Ishikawa (cell line): ENCODE measurements at regions not wholly inside any gene's neighbourhood (a gene's known extent, or its start where the extent isn't known, plus 50 kb on each side); places are given as distances from the start of the nearest gene placed in this dataset.

ENCODE experiments used
- CEBPB ChIP-seq: IDR thresholded peaks from 2 replicates; pipeline ENCODE4 v1.6.1; 2012
- CREB1 ChIP-seq: IDR thresholded peaks from 2 replicates; pipeline ENCODE4 v1.6.1; 2012; ENCODE audit warnings: low read depth
- EGR1 ChIP-seq: IDR thresholded peaks from 2 replicates; pipeline ENCODE4 v1.6.1; 2012
- EP300 ChIP-seq: IDR thresholded peaks from 2 replicates; pipeline ENCODE4 v1.6.1; 2012; ENCODE audit warnings: borderline replicate concordance
- FOXM1 ChIP-seq: IDR thresholded peaks from 2 replicates; pipeline ENCODE4 v1.6.1; 2012; ENCODE audit warnings: low read depth, borderline replicate concordance
- MAX ChIP-seq: IDR thresholded peaks from 2 replicates; pipeline ENCODE4 v1.6.1; 2012
- NFIC ChIP-seq: IDR thresholded peaks from 2 replicates; pipeline ENCODE4 v1.6.1; 2012
- RAD21 ChIP-seq: IDR thresholded peaks from 2 replicates; pipeline ENCODE4 v1.6.1; 2012; ENCODE audit warnings: low read depth
- REST ChIP-seq: IDR thresholded peaks from 2 replicates; pipeline ENCODE4 v1.6.1; 2012; ENCODE audit warnings: low read depth, mild to moderate bottlenecking
- TAF1 ChIP-seq: IDR thresholded peaks from 2 replicates; pipeline ENCODE4 v1.6.1; 2012; ENCODE audit warnings: low read depth, mild to moderate bottlenecking
- TCF12 ChIP-seq: IDR thresholded peaks from 2 replicates; pipeline ENCODE4 v1.6.1; 2012; ENCODE audit warnings: low read depth
- TEAD4 ChIP-seq: IDR thresholded peaks from 2 replicates; pipeline ENCODE4 v1.6.1; 2012
- USF1 ChIP-seq: IDR thresholded peaks from 2 replicates; pipeline ENCODE4 v1.6.1; 2012
- YY1 ChIP-seq: IDR thresholded peaks from 2 replicates; pipeline ENCODE4 v1.6.1; 2012; ENCODE audit warnings: low read depth
- ZBTB7A ChIP-seq: IDR thresholded peaks from 2 replicates; pipeline ENCODE4 v1.6.1; 2012; ENCODE audit warnings: low read depth

GRCh38 chr6:120278689-120279396 is 929.3 kb upstream of the MAN1A1 start:
- no peak for TF ChIP-seq TAF1
- TF ChIP-seq CEBPB, result no peak
- no peak for TF ChIP-seq CREB1
- TF ChIP-seq MAX, result no peak
- TF ChIP-seq NFIC, result no peak
- TF ChIP-seq TEAD4, result no peak
- TF ChIP-seq USF1, result no peak
- TF ChIP-seq REST, result no peak
- TF ChIP-seq FOXM1, result no peak
- no peak for TF ChIP-seq EP300
- TF ChIP-seq RAD21, result no peak
- no peak for TF ChIP-seq YY1
- TF ChIP-seq ZBTB7A, result no peak
- no peak for TF ChIP-seq EGR1
- TF ChIP-seq TCF12, result no peak

DNA sequence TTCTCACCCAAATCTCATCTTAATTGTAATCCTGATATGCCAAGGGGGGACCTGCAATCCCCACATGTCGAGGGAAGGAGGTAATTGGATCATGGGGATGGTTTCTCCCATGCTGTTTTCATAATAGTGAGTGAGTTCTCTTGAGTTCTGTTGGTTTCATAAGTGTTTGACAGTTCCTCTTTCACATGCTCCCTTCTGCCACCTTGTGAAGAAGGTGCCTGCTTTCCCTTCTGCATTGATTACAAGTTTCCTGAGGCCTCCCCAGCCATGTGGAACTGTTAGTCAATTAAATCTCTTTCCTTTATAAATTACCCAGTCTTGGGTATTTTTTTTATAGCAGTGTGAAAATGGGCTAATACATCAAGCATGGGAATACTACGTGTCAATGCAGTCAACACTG is 925.0 kb upstream of the MAN1A1 start:
- TF ChIP-seq CEBPB (no peak), ZBTB7A (no peak), NFIC (no peak), TCF12 (no peak), EGR1 (no peak), REST (no peak), YY1 (no peak), CREB1 (no peak), USF1 (no peak), EP300 (no peak), TAF1 (no peak), RAD21 (no peak), FOXM1 (no peak), TEAD4 (no peak), MAX (no peak)

GRCh38 chr6:120273411-120273810 is 923.9 kb upstream of the MAN1A1 start:
- no peak for TF ChIP-seq ZBTB7A
- TF ChIP-seq NFIC, result no peak
- no peak for TF ChIP-seq USF1
- no peak for TF ChIP-seq CREB1
- no peak for TF ChIP-seq TEAD4
- no peak for TF ChIP-seq CEBPB
- TF ChIP-seq EP300, result no peak
- no peak for TF ChIP-seq REST
- TF ChIP-seq TAF1, result no peak
- TF ChIP-seq TCF12, result no peak

DNA sequence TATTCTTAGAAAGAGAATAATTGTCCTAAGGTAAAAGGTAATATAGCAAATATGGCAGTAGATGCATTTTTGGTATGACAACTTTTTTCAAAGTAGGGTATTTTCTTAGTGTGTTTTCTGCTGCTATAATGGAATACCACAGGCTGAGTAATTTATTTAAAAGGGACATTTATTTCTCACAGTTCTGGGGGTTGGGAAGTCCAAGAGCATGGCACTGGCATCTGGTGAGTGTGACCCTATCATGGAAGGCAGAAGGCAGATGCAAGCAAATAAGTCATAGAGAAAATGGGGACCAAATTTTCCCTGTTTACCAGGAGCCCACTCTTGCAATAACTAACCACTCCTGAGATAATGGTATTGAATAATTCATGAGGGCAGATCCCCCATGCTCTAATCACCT is 922.5 kb upstream of the MAN1A1 start:
- TF ChIP-seq NFIC, result no peak
- no peak for TF ChIP-seq RAD21
- TF ChIP-seq EP300, result no peak
- no peak for TF ChIP-seq REST
- no peak for TF ChIP-seq CREB1
- TF ChIP-seq TAF1, result no peak
- TF ChIP-seq TEAD4, result no peak
- no peak for TF ChIP-seq CEBPB
- no peak for TF ChIP-seq USF1
- TF ChIP-seq MAX, result no peak
